ENCODE measurements at regions not wholly inside any gene's neighbourhood (a gene's known extent, or its start where the extent isn't known, plus 50 kb on each side); places are given as distances from the start of the nearest gene placed in this dataset.

GRCh38 chr3:71961891-71962290, 176.9 kb upstream of the PROK2 start:
- H3K9me3 ChIP-seq (ENCODE audit: control insufficient read depth, low read depth, low read length), result no peaks in the 10 kb centered on the region
- peaks cover 14% of the 10 kb centered on the region for H3K27me3 ChIP-seq (ENCODE audit: control insufficient read depth, insufficient read depth, low read length)
- no CpG with 5 or more reads among the region's 2 CpGs for WGBS (ENCODE audit: insufficient coverage, low lambda C conversion rate)
- H3K4me1 ChIP-seq (ENCODE audit: control insufficient read depth, insufficient read depth, low read length), result no peaks in the 10 kb centered on the region
- H3K36me3 ChIP-seq (ENCODE audit: control insufficient read depth, insufficient read depth, low read length), result no peaks in the 10 kb centered on the region
- no peak overlapping the region for H3K27ac ChIP-seq (ENCODE audit: low read length)
- DNase-seq, result no peak
- no peak overlapping the region for H3K4me3 ChIP-seq (ENCODE audit: low read length)

DNA sequence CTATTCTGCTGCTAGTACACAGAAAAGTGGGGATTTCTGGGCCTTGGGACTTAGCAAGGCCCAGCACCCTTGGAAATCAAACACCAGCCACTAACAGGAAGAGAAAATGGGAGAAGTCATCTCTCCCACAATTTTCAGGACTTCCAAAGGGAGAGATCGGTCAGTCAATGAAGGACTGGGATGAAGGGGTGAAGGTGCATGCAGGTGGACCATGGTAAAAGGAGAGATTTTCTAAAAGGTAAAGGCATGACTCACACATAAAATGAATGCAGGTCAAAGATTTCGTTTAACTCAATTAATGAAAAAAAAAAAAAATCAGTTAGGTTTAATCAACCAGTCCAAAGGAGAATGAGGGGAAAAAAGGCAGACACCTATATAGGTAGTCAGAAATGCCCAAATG, 176.4 kb upstream of the PROK2 start:
- no peak for DNase-seq
- Histone ChIP-seq H3K4me1 (ENCODE audit: control insufficient read depth, insufficient read depth, low read length) (no peaks in the 10 kb centered on the region), H3K27me3 (ENCODE audit: control insufficient read depth, insufficient read depth, low read length) (peaks cover 10% of the 10 kb centered on the region), H3K27ac (ENCODE audit: low read length) (no peak overlapping the region), H3K9me3 (ENCODE audit: control insufficient read depth, low read depth, low read length) (no peaks in the 10 kb centered on the region), H3K36me3 (ENCODE audit: control insufficient read depth, insufficient read depth, low read length) (no peaks in the 10 kb centered on the region), H3K4me3 (ENCODE audit: low read length) (no peak overlapping the region)
- WGBS (ENCODE audit: insufficient coverage, low lambda C conversion rate), result no CpG with 5 or more reads among the region's 2 CpGs

GRCh38 chr3:71958533-71958932, 173.6 kb upstream of the PROK2 start:
- DNase-seq, result no peak
- H3K36me3 ChIP-seq (ENCODE audit: control insufficient read depth, insufficient read depth, low read length), result no peaks in the 10 kb centered on the region
- no peak overlapping the region for H3K4me3 ChIP-seq (ENCODE audit: low read length)
- H3K9me3 ChIP-seq (ENCODE audit: control insufficient read depth, low read depth, low read length), result no peaks in the 10 kb centered on the region
- H3K27me3 ChIP-seq (ENCODE audit: control insufficient read depth, insufficient read depth, low read length), result peaks cover 5% of the 10 kb centered on the region
- H3K27ac ChIP-seq (ENCODE audit: low read length), result no peak overlapping the region
- 100% methylated on average over 1 of the region's 2 CpGs for WGBS (ENCODE audit: insufficient coverage, low lambda C conversion rate)
- no peaks in the 10 kb centered on the region for H3K4me1 ChIP-seq (ENCODE audit: control insufficient read depth, insufficient read depth, low read length)

DNA sequence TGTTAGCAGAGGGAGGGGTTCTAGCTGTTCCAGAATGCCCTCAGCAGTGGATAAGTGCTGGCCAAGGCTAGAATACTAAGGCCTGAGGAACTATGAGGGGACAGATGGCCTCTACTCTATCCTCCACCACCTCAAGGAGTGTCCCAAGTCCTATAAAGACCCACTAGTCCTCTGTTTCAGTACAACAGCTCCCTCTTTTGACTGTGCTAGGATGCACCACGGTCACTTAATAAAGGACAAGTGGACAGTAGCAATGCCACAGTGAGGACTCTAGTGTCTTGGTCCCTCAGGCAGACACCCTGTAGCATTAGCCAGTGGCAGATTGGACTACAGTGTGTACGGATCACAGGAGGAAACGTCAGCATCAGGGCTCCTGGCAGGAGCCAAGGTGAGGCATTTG, 171.8 kb upstream of the PROK2 start:
- no peak for DNase-seq
- Histone ChIP-seq H3K27ac (ENCODE audit: low read length) (no peak overlapping the region), H3K36me3 (ENCODE audit: control insufficient read depth, insufficient read depth, low read length) (no peaks in the 10 kb centered on the region), H3K4me1 (ENCODE audit: control insufficient read depth, insufficient read depth, low read length) (no peaks in the 10 kb centered on the region), H3K27me3 (ENCODE audit: control insufficient read depth, insufficient read depth, low read length) (peaks cover 2% of the 10 kb centered on the region), H3K4me3 (ENCODE audit: low read length) (no peak overlapping the region), H3K9me3 (ENCODE audit: control insufficient read depth, low read depth, low read length) (no peaks in the 10 kb centered on the region)
- WGBS (ENCODE audit: insufficient coverage, low lambda C conversion rate), result no CpG with 5 or more reads among the region's 3 CpGs

DNA sequence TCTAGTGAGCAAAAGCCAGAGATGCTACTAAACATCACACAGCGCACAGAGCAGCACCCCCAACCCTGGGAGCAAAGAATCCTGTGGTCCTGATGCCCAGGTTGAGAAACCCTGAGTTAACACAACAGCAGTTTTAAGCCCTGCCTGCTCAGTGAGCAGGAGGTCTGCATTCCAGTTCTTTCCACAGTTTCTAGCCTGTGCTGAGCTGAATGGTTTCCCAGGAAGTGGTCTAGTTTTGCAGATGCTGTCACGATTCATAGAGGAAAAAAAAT, 171.1 kb upstream of the PROK2 start:
- Histone ChIP-seq H3K36me3 (ENCODE audit: control insufficient read depth, insufficient read depth, low read length) (no peaks in the 10 kb centered on the region), H3K27ac (ENCODE audit: low read length) (no peak overlapping the region), H3K9me3 (ENCODE audit: control insufficient read depth, low read depth, low read length) (no peaks in the 10 kb centered on the region), H3K4me3 (ENCODE audit: low read length) (no peak overlapping the region), H3K27me3 (ENCODE audit: control insufficient read depth, insufficient read depth, low read length) (peaks cover 1% of the 10 kb centered on the region), H3K4me1 (ENCODE audit: control insufficient read depth, insufficient read depth, low read length) (no peaks in the 10 kb centered on the region)
- DNase-seq, result no peak
- WGBS (ENCODE audit: insufficient coverage, low lambda C conversion rate), result no CpG with 5 or more reads among the region's 2 CpGs

DNA sequence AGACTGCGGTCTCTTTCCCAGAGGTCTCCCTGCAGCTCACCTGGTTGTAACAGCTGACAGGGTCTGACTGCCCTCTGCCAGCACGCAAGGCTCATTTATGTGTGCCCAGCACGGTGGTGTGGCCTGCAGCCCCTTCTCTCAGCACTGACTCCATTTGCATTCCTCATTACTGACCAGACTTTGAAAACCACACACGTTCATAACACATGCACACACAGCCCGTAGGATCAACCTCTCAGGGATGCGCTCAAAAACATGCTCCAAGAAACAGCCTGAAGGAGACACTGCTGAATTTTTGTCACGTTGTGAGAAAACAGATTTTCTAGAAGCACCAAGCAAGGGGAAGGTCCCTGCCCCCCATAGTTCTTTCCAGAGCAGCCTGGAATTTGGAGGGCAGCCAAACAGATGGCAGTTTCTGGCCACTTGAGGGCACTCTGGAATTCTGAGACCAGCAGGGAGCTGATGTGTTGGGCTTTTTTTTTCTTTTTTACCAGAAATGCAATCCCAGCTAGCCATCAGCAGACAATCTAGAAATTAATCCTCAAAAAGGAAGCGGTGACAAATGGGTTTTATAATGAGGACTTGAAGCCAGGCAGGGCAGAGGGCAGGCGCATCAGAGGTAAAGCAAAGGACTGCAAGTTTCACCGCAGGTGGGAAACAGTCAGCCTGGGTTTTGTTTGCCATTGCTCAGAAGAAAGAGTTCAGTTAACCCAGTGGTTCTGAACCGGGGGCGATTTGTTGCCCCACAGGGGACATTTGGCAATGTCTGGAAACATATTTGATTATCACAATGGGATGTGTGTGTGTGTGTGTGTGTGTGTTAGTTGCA, 170.5 kb upstream of the PROK2 start:
- Histone ChIP-seq H3K9me3 (ENCODE audit: control insufficient read depth, low read depth, low read length) (no peaks in the 10 kb centered on the region), H3K27ac (ENCODE audit: low read length) (no peak overlapping the region), H3K36me3 (ENCODE audit: control insufficient read depth, insufficient read depth, low read length) (no peaks in the 10 kb centered on the region), H3K4me3 (ENCODE audit: low read length) (no peak overlapping the region), H3K4me1 (ENCODE audit: control insufficient read depth, insufficient read depth, low read length) (no peaks in the 10 kb centered on the region), H3K27me3 (ENCODE audit: control insufficient read depth, insufficient read depth, low read length) (peaks cover 4% of the 10 kb centered on the region)
- peak; percentile 60 to 67 for DNase-seq
- no CpG with 5 or more reads among the region's 12 CpGs for WGBS (ENCODE audit: insufficient coverage, low lambda C conversion rate)

DNA sequence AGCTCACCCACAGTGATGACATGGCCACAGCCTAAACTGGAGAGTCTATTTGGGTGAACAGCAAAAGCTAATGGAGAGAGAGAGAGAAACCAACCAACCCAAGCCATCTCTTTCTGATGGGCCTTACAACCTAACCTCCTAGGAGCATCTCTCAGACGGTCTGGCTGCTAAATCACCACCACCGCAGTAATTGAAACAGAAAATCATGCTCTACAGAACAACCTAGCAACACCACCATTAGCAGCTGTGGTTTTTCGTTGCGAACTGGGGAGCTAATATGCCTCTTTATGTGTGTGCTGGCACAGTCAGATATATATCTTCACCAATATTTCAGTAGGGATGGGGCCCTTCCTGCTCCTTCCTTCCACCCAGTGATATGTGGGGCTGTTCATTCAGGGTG, 166.9 kb upstream of the PROK2 start:
- H3K4me3 ChIP-seq (ENCODE audit: low read length), result no peak overlapping the region
- DNase-seq, result no peak
- no CpG with 5 or more reads among the region's 4 CpGs for WGBS (ENCODE audit: insufficient coverage, low lambda C conversion rate)

DNA sequence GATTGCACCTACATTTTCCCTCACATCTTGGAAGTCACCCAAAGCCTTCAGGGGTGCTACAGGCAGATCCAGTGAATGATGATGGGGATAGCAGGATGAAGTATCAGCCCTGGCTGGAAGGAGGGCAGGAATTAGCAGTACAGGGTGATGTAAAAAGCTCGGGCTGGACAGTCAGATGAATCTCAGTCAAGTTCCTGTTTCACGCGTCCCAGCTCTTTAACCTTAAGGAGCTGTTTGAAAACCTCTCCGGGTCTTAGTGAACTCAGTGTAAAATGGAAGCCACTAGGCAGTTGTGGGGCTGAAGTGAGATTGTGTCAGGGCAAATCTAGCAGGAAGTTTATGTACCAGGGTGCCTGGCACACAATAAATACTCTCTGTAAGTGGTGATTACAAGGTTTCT, 166.4 kb upstream of the PROK2 start:
- Histone ChIP-seq H3K27ac (ENCODE audit: low read length) (no peak overlapping the region), H3K9me3 (ENCODE audit: control insufficient read depth, low read depth, low read length) (no peaks in the 10 kb centered on the region), H3K36me3 (ENCODE audit: control insufficient read depth, insufficient read depth, low read length) (no peaks in the 10 kb centered on the region), H3K4me3 (ENCODE audit: low read length) (no peak overlapping the region), H3K4me1 (ENCODE audit: control insufficient read depth, insufficient read depth, low read length) (no peaks in the 10 kb centered on the region), H3K27me3 (ENCODE audit: control insufficient read depth, insufficient read depth, low read length) (peaks cover 11% of the 10 kb centered on the region)
- no CpG with 5 or more reads among the region's 4 CpGs for WGBS (ENCODE audit: insufficient coverage, low lambda C conversion rate)
- no peak for DNase-seq

More for the DNA sequence above, 166.9 kb upstream of the PROK2 start:
- Histone ChIP-seq H3K9me3 (ENCODE audit: control insufficient read depth, low read depth, low read length) (no peaks in the 10 kb centered on the region), H3K27me3 (ENCODE audit: control insufficient read depth, insufficient read depth, low read length) (peaks cover 11% of the 10 kb centered on the region), H3K4me1 (ENCODE audit: control insufficient read depth, insufficient read depth, low read length) (no peaks in the 10 kb centered on the region), H3K36me3 (ENCODE audit: control insufficient read depth, insufficient read depth, low read length) (no peaks in the 10 kb centered on the region), H3K27ac (ENCODE audit: low read length) (no peak overlapping the region)

- H3K36me3 ChIP-seq (ENCODE audit: control insufficient read depth, insufficient read depth, low read length), result no peaks in the 10 kb centered on the region
- H3K27me3 ChIP-seq (ENCODE audit: control insufficient read depth, insufficient read depth, low read length), result peaks cover 13% of the 10 kb centered on the region
- H3K4me1 ChIP-seq (ENCODE audit: control insufficient read depth, insufficient read depth, low read length), result no peaks in the 10 kb centered on the region
- DNase-seq, result no peak
- no peak overlapping the region for H3K4me3 ChIP-seq (ENCODE audit: low read length)
- no peak overlapping the region for H3K27ac ChIP-seq (ENCODE audit: low read length)
- no peaks in the 10 kb centered on the region for H3K9me3 ChIP-seq (ENCODE audit: control insufficient read depth, low read depth, low read length)
- no CpG with 5 or more reads among the region's 4 CpGs for WGBS (ENCODE audit: insufficient coverage, low lambda C conversion rate)
Measured at GRCh38 chr3:71949442-71949841, 164.5 kb upstream of the PROK2 start.

DNA sequence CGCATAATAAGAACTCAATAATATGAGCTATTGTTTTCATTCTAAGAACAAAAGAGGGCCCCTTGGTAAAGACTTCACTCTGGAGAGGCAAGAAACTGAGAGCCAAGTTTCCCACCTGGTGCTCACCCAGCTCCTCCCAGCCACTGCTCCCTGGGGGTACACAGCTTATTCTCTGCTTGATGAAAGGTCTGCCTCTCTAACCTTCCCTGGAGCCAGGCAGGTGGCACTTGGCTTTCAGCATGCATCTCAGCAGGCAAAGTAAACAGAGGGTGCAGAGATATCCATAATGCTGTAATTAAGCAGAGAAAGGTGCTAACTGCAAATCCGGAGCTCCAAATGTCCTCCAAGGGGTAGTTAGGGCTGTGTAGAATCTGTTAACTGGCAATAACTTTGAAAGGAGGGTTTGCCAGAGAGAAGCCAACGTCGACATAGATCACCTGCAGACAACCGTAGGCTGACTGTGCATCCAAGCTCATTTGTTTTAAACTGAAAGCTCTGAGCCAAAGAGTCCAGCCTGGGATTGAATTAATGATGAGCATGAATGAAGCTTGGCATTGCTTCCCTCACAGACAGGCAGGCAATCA, 159.6 kb upstream of the PROK2 start:
- Histone ChIP-seq H3K9me3 (ENCODE audit: control insufficient read depth, low read depth, low read length) (no peaks in the 10 kb centered on the region), H3K4me3 (ENCODE audit: low read length) (no peak overlapping the region), H3K36me3 (ENCODE audit: control insufficient read depth, insufficient read depth, low read length) (no peaks in the 10 kb centered on the region), H3K4me1 (ENCODE audit: control insufficient read depth, insufficient read depth, low read length) (no peaks in the 10 kb centered on the region), H3K27ac (ENCODE audit: low read length) (no peak overlapping the region), H3K27me3 (ENCODE audit: control insufficient read depth, insufficient read depth, low read length) (peaks cover 13% of the 10 kb centered on the region)
- WGBS (ENCODE audit: insufficient coverage, low lambda C conversion rate), result no CpG with 5 or more reads among the region's 5 CpGs
- DNase-seq, result no peak
